Peyer's patch (tissue), 4 donors: ENCODE measurements at regions not wholly inside any gene's neighbourhood (a gene's known extent, or its start where the extent isn't known, plus 50 kb on each side); places are given as distances from the start of the nearest gene placed in this dataset.

Experiments
- DNase-seq, 3 donors: peaks; one replicate each; pipeline ENCODE4 v3.0.0-alpha.2; 2017 to 2019
- H3K27ac ChIP-seq, 4 donors: fragments of 200-600 bp; sonication (generic); one replicate each; pipeline ENCODE4 v1.5.1; 2016 to 2019
- H3K27me3 ChIP-seq, 2 donors: fragments of 200-600 bp; sonication (generic); one replicate each; pipeline ENCODE4 v1.5.1; 2019
- H3K36me3 ChIP-seq, 3 donors: fragments of 200-600 bp; sonication (generic); one replicate each; pipeline ENCODE4 v1.5.1; 2016 to 2019
- H3K4me1 ChIP-seq, 4 donors: fragments of 200-600 bp; sonication (generic); one replicate each; pipeline ENCODE4 v1.5.1; 2016 to 2019
- H3K4me3 ChIP-seq, 4 donors: fragments of 200-600 bp; sonication (generic); 1 replicate in 3 of 4; 2 replicates in 1 of 4; pipeline ENCODE4 v1.5.1; 2016 to 2019; ENCODE audit warnings: mild to moderate bottlenecking in 1 of 4
- H3K9me3 ChIP-seq, 4 donors: fragments of 200-600 bp; sonication (generic); one replicate each; pipeline ENCODE4 v1.5.1; 2016 to 2019; ENCODE audit warnings: mild to moderate bottlenecking in 1 of 4
- CTCF ChIP-seq, 6 experiments: fragments of 450-650 bp in 4 of 6; fragments of 200-600 bp in 2 of 6; sonication (generic) in 1 of 6; IDR thresholded peaks; one replicate each; pipeline ENCODE4 v1.5.1; 2017 to 2019; ENCODE audit warnings: antibody characterized with exemption in 6 of 6, mild to moderate bottlenecking in 3 of 6, moderate library complexity in 1 of 6
- POLR2A ChIP-seq, 2 donors: fragments of 450-650 bp; IDR thresholded peaks; one replicate each; pipeline ENCODE4 v1.5.1; 2017; ENCODE audit warnings: antibody characterized with exemption in 2 of 2, mild to moderate bottlenecking in 2 of 2, moderate library complexity in 2 of 2

- H3K36me3 ChIP-seq, result no peaks in the 10 kb centered on the region
- peak overlapping the region in 1 of 4 donors; percentile 4 for H3K27ac ChIP-seq
- no peaks in the 10 kb centered on the region for H3K27me3 ChIP-seq
- DNase-seq, result peak in 1 of 3 donors; percentile 78
- peak in 5 of 6 experiments; percentile 27 to 92 (median 90) for TF ChIP-seq CTCF (IDR thresholded peaks at IDR 0.05)
- no peak for TF ChIP-seq POLR2A (IDR thresholded peaks at IDR 0.05)
- no peaks in the 10 kb centered on the region for H3K9me3 ChIP-seq
- no peaks in the 10 kb centered on the region for H3K4me1 ChIP-seq
- no peak overlapping the region for H3K4me3 ChIP-seq
Measured at GRCh38 chr10:58952747-58953466, 223.5 kb upstream of the PHYHIPL start.

GRCh38 chr10:58954178-58954577 is 222.3 kb upstream of the PHYHIPL start:
- Histone ChIP-seq H3K27me3 (no peaks in the 10 kb centered on the region), H3K36me3 (no peaks in the 10 kb centered on the region), H3K4me3 (no peak overlapping the region), H3K9me3 (no peaks in the 10 kb centered on the region), H3K4me1 (no peaks in the 10 kb centered on the region), H3K27ac (no peak overlapping the region)
- DNase-seq, result no peak
- no peak for TF ChIP-seq POLR2A (IDR thresholded peaks at IDR 0.05)
- no peak for TF ChIP-seq CTCF (IDR thresholded peaks at IDR 0.05)

- H3K27me3 ChIP-seq, result no peaks in the 10 kb centered on the region
- H3K4me3 ChIP-seq, result no peak overlapping the region
- no peak overlapping the region for H3K27ac ChIP-seq
- no peak for TF ChIP-seq CTCF (IDR thresholded peaks at IDR 0.05)
- no peak for TF ChIP-seq POLR2A (IDR thresholded peaks at IDR 0.05)
- no peaks in the 10 kb centered on the region for H3K4me1 ChIP-seq
- no peaks in the 10 kb centered on the region for H3K9me3 ChIP-seq
- no peaks in the 10 kb centered on the region for H3K36me3 ChIP-seq
- DNase-seq, result no peak
Measured at GRCh38 chr10:58955615-58956014, 220.8 kb upstream of the PHYHIPL start.

GRCh38 chr10:58956926-58957325 is 219.5 kb upstream of the PHYHIPL start:
- Histone ChIP-seq H3K9me3 (no peaks in the 10 kb centered on the region), H3K27me3 (no peaks in the 10 kb centered on the region), H3K27ac (no peak overlapping the region), H3K4me1 (no peaks in the 10 kb centered on the region), H3K4me3 (no peak overlapping the region), H3K36me3 (no peaks in the 10 kb centered on the region)
- TF ChIP-seq POLR2A (IDR thresholded peaks at IDR 0.05) (no peak), CTCF (IDR thresholded peaks at IDR 0.05) (no peak)
- no peak for DNase-seq

- Histone ChIP-seq H3K27ac (no peak overlapping the region), H3K9me3 (no peaks in the 10 kb centered on the region), H3K36me3 (no peaks in the 10 kb centered on the region), H3K27me3 (no peaks in the 10 kb centered on the region), H3K4me1 (no peaks in the 10 kb centered on the region), H3K4me3 (no peak overlapping the region)
- no peak for TF ChIP-seq POLR2A (IDR thresholded peaks at IDR 0.05)
- TF ChIP-seq CTCF (IDR thresholded peaks at IDR 0.05), result no peak
- DNase-seq, result no peak
Measured at GRCh38 chr10:58957517-58957916, 218.9 kb upstream of the PHYHIPL start.
